Upper lobe of left lung (tissue), 6 donors: ENCODE measurements at regions not wholly inside any gene's neighbourhood (a gene's known extent, or its start where the extent isn't known, plus 50 kb on each side); places are given as distances from the start of the nearest gene placed in this dataset.

Experiments
- ATAC-seq, 2 donors: fragments of 200-7000 bp; cut with Tn5 transposase; one replicate each; pipeline ENCODE4 v1.9.1; 2022; ENCODE audit warnings: mild to moderate bottlenecking in 2 of 2, moderate library complexity in 2 of 2; ENCODE audit not compliant: low FRiP score in 2 of 2
- DNase-seq, 2 donors: peaks; one replicate each; pipeline ENCODE4 v3.0.0-alpha.2; 2019 to 2020
- H3K27ac ChIP-seq, 4 donors: fragments of 200-600 bp; sonication (generic); one replicate each; pipeline ENCODE4 v1.5.1; 2016 to 2019
- H3K27me3 ChIP-seq, 4 donors: fragments of 200-600 bp; sonication (generic); one replicate each; pipeline ENCODE4 v1.5.1; 2017 to 2019
- H3K36me3 ChIP-seq, 4 donors: fragments of 200-600 bp; sonication (generic); one replicate each; pipeline ENCODE4 v1.5.1; 2016 to 2019
- H3K4me1 ChIP-seq, 4 donors: fragments of 200-600 bp; sonication (generic); one replicate each; pipeline ENCODE4 v1.5.1; 2018 to 2019
- H3K4me3 ChIP-seq, 4 donors: fragments of 200-600 bp; sonication (generic); one replicate each; pipeline ENCODE4 v1.5.1; 2017 to 2019; ENCODE audit warnings: mild to moderate bottlenecking in 2 of 4, moderate library complexity in 1 of 4
- H3K9me3 ChIP-seq, 4 donors: fragments of 200-600 bp; sonication (generic); one replicate each; pipeline ENCODE4 v1.5.1; 2018 to 2019
- CTCF ChIP-seq, 6 experiments: fragments of 450-650 bp in 4 of 6; fragments of 200-600 bp in 2 of 6; sonication (generic) in 2 of 6; IDR thresholded peaks; one replicate each; pipeline ENCODE4 v1.5.1; 2016 to 2019; ENCODE audit warnings: antibody characterized with exemption in 6 of 6
- EP300 ChIP-seq, 4 donors: sonication (generic); formaldehyde crosslinking; IDR thresholded peaks; one replicate each; pipeline ENCODE4 v1.5.1; 2017; ENCODE audit warnings: antibody characterized with exemption in 4 of 4, control low read depth in 2 of 4
- POLR2A ChIP-seq, 4 donors: fragments of 450-650 bp; IDR thresholded peaks; one replicate each; pipeline ENCODE4 v1.5.1; 2016 to 2017; ENCODE audit warnings: antibody characterized with exemption in 4 of 4, mild to moderate bottlenecking in 2 of 4
- POLR2AphosphoS5 ChIP-seq, 2 donors: sonication (generic); formaldehyde crosslinking; IDR thresholded peaks; one replicate each; pipeline ENCODE4 v1.5.1; 2017; ENCODE audit warnings: antibody characterized with exemption in 2 of 2
- WGBS, 2 donors: methylation state at CpG; one replicate each; pipeline ENCODE4 v1.1.5; 2017 to 2018; 5-methylcytosine and 5-hydroxymethylcytosine counted together
- donor health status: DM: no; HTN: no; CAD: no; lungs with moderate emphysema.
- donor health status: DM: no; HTN: yes; CAD: no; lungs with severe emphysema.

- H3K9me3 ChIP-seq: no peaks in the 10 kb centered on the region
- WGBS, 2 donors: 48 to 50% methylated on average over 10 of the region's 10 CpGs
- DNase-seq (no peak), ATAC-seq (no peak)
- no peaks in the 10 kb centered on the region for H3K36me3 ChIP-seq
- TF ChIP-seq POLR2AphosphoS5 (IDR thresholded peaks at IDR 0.05): no peak
- TF ChIP-seq CTCF (IDR thresholded peaks at IDR 0.05): no peak
- TF ChIP-seq POLR2A (IDR thresholded peaks at IDR 0.05): no peak
- TF ChIP-seq EP300 (IDR thresholded peaks at IDR 0.05): no peak
- no peaks in the 10 kb centered on the region for H3K27me3 ChIP-seq
- no peak overlapping the region for H3K4me3 ChIP-seq
- H3K4me1 ChIP-seq: no peaks in the 10 kb centered on the region
- H3K27ac ChIP-seq: no peak overlapping the region
These were observed 295.2 kb downstream of the GATA3 start for GRCh38 chr10:8349610-8350249.

GRCh38 chr10:8350250-8350967 lies 295.9 kb downstream of the GATA3 start:
- Histone ChIP-seq H3K36me3 (no peaks in the 10 kb centered on the region), H3K9me3 (no peaks in the 10 kb centered on the region), H3K27ac (no peak overlapping the region), H3K27me3 (no peaks in the 10 kb centered on the region), H3K4me1 (no peaks in the 10 kb centered on the region), H3K4me3 (no peak overlapping the region)
- no peak for DNase-seq
- ATAC-seq: no peak
- no peak for TF ChIP-seq POLR2AphosphoS5 (IDR thresholded peaks at IDR 0.05)
- no peak for TF ChIP-seq CTCF (IDR thresholded peaks at IDR 0.05)
- TF ChIP-seq POLR2A (IDR thresholded peaks at IDR 0.05): no peak
- no peak for TF ChIP-seq EP300 (IDR thresholded peaks at IDR 0.05)
- whole genome bisulfite sequencing, 2 donors: 44 to 55% methylated on average over 5 of the region's 5 CpGs

- 80 to 82% methylated on average over 10 of the region's 10 CpGs for WGBS, 2 donors
- no peak for TF ChIP-seq EP300 (IDR thresholded peaks at IDR 0.05)
- TF ChIP-seq POLR2AphosphoS5 (IDR thresholded peaks at IDR 0.05): no peak
- no peak for TF ChIP-seq POLR2A (IDR thresholded peaks at IDR 0.05)
- TF ChIP-seq CTCF (IDR thresholded peaks at IDR 0.05): no peak
- H3K27me3 ChIP-seq: no peaks in the 10 kb centered on the region
These were observed 297.9 kb downstream of the GATA3 start for GRCh38 chr10:8352171-8353075.

GRCh38 chr10:8356283-8356682 lies 301.8 kb downstream of the GATA3 start:
- ATAC-seq (no peak), DNase-seq (no peak)
- Histone ChIP-seq H3K27ac (no peak overlapping the region), H3K9me3 (no peaks in the 10 kb centered on the region), H3K36me3 (no peaks in the 10 kb centered on the region), H3K4me3 (no peak overlapping the region), H3K4me1 (no peaks in the 10 kb centered on the region), H3K27me3 (no peaks in the 10 kb centered on the region)
- TF ChIP-seq CTCF (IDR thresholded peaks at IDR 0.05) (no peak), POLR2AphosphoS5 (IDR thresholded peaks at IDR 0.05) (no peak), EP300 (IDR thresholded peaks at IDR 0.05) (no peak), POLR2A (IDR thresholded peaks at IDR 0.05) (no peak)
- WGBS, 2 donors: 91 to 93% methylated on average over 2 of the region's 2 CpGs

More at GRCh38 chr10:8352171-8353075, 297.9 kb downstream of the GATA3 start:
- DNase-seq (no peak), ATAC-seq (no peak)
- Histone ChIP-seq H3K4me1 (no peaks in the 10 kb centered on the region), H3K4me3 (no peak overlapping the region), H3K36me3 (no peaks in the 10 kb centered on the region), H3K27ac (no peak overlapping the region), H3K9me3 (no peaks in the 10 kb centered on the region)
